Inflammatory macrophage treated with lipopolysaccharide for 1 hour (primary cell): ENCODE measurements at regions not wholly inside any gene's neighbourhood (a gene's known extent, or its start where the extent isn't known, plus 50 kb on each side); places are given as distances from the start of the nearest gene placed in this dataset.
"Not testable (repeated sequence)": the region's sequence is repeated elsewhere in the genome, so short reads cannot be mapped to it uniquely, and the experiment has no call there.

Experiments
- DNase-seq, 2 donors: peaks; one replicate each; pipeline ENCODE4 v3.0.0-alpha.2; 2020 to 2022

DNA sequence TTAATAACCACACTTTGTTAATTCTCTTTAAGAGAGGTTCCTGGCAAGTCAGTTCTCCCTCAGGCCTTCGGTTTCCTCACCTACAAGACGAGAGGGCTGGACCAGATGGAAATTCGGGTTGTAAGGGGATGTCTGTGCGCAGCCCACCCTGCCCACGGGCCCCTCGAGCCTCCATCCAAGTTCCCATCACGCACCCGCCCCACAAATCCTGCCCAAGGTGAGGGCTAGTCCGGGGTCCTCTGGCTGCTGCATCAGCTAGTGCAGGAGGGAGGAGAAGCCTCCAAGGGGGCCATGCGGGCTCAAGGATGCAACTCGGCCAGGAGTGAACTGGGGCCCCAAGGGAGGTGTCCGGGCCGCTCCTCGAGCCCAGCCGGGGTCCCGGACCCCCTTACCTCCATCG, 169.6 kb upstream of the TP53TG3 start:
- not testable (repeated sequence) for DNase-seq

DNA sequence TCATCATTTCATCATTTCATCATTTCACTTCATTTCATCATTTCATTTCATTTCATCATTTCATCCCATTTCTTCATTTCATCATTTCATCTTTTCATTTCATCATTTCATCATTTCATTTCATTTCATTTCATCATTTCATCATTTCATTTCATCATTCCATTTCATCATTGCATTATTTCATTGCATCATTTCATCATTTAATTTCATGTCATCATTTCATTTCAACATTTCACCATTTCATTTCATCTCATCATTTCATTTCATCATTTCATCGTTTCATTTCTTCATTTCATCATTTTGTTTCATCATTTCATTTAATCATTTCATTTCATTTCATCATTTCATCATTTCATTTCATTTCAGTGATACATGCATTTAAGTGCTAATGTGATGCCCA, 166.9 kb upstream of the TP53TG3 start:
- DNase-seq: not testable (repeated sequence)

DNA sequence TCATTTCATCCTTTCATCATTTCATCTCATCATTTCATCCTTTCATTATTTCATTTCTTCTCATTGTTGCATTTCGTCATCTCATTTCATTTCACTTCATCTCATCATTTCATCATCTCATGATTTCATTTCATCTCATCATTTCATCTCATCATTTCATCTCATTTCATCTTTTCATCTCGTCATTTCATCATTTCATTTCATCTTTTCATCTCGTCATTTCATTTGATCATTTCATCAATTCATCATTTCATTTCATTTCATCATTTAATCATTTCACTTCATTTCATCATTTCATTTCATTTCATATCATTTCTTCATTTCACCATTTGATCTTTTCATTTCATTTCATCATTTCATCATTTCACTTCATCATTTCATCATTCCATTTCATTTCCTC, 131.3 kb upstream of the TP53TG3 start:
- DNase-seq: not testable (repeated sequence)

DNA sequence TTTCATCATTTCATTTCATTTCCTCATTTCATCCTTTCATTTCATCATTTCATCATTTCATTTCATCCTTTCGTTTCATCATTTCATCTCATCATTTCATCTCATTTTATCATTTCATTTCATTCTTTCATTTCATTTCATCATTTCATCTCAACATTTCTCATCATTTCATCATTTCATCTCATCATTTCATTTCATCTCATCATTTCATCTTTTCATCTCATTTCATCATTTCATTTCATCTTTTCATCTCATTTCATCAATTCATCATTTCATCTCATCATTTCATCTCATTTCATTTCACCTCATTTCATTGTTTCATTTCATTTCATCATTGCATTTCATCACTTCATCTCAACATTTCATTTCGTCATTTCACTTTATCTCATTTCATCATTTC, 129.7 kb upstream of the TP53TG3 start:
- not testable (repeated sequence) for DNase-seq
